Testis (tissue), 2 donors: ENCODE measurements at regions not wholly inside any gene's neighbourhood (a gene's known extent, or its start where the extent isn't known, plus 50 kb on each side); places are given as distances from the start of the nearest gene placed in this dataset.

Source experiments
- POLR2A ChIP-seq: fragments of 450-650 bp; IDR thresholded peaks from one replicate; pipeline ENCODE4 v1.6.1; 2017; ENCODE audit warnings: antibody characterized with exemption, mild to moderate bottlenecking, moderate library complexity
- TF ChIP-seq, protein P1 (sequence below), 3 experiments: fragments of 450-650 bp in 2 of 3; fragments of 200-600 bp in 1 of 3; sonication (generic) in 1 of 3; IDR thresholded peaks; one replicate each; pipeline ENCODE4 v1.5.1; 2016 to 2019; ENCODE audit warnings: antibody characterized with exemption in 3 of 3, mild to moderate bottlenecking in 2 of 3, moderate library complexity in 1 of 3

DNA sequence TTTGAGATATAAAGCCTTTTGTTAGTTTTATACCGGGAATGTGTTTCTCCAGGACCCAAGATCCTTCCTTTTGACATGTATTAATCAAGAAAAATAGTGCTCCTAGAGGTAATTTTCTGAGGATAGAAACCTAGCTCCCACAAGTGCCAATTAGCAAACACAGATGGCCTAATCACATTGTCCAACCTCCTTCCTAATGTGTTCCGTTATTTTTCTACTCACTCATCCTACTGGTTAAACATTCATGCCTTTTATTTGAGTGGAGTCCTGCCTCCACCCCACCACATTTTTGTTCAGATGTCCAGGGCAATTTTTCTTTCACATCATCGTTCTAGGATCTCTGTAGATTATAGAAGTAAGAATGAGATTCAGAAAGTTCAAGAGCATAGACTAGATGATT, 610.0 kb upstream of the MBL2 start:
- TF ChIP-seq, protein P1, sequence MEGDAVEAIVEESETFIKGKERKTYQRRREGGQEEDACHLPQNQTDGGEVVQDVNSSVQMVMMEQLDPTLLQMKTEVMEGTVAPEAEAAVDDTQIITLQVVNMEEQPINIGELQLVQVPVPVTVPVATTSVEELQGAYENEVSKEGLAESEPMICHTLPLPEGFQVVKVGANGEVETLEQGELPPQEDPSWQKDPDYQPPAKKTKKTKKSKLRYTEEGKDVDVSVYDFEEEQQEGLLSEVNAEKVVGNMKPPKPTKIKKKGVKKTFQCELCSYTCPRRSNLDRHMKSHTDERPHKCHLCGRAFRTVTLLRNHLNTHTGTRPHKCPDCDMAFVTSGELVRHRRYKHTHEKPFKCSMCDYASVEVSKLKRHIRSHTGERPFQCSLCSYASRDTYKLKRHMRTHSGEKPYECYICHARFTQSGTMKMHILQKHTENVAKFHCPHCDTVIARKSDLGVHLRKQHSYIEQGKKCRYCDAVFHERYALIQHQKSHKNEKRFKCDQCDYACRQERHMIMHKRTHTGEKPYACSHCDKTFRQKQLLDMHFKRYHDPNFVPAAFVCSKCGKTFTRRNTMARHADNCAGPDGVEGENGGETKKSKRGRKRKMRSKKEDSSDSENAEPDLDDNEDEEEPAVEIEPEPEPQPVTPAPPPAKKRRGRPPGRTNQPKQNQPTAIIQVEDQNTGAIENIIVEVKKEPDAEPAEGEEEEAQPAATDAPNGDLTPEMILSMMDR (IDR thresholded peaks at IDR 0.05): no peak
- no peak for TF ChIP-seq POLR2A
